WERI-Rb-1 (cell line): ENCODE measurements at regions not wholly inside any gene's neighbourhood (a gene's known extent, or its start where the extent isn't known, plus 50 kb on each side); places are given as distances from the start of the nearest gene placed in this dataset.

ENCODE experiments used
- DNase-seq: peaks from one replicate; pipeline ENCODE4 v3.0.0-alpha.2; 2020
- H3K27ac ChIP-seq: fragments of 250-450 bp; sonication (Bioruptor Pico); 2 replicates; pipeline ENCODE4 v1.5.1; 2020; ENCODE audit warnings: mild to moderate bottlenecking, moderate library complexity
- H3K27me3 ChIP-seq: fragments of 250-450 bp; sonication (Bioruptor Pico); 2 replicates; pipeline ENCODE4 v1.5.1; 2021; ENCODE audit warnings: mild to moderate bottlenecking, low read depth, moderate library complexity; ENCODE audit not compliant: insufficient read depth, severe bottlenecking
- H3K36me3 ChIP-seq: fragments of 250-450 bp; sonication (Bioruptor Pico); 2 replicates; pipeline ENCODE4 v1.5.1; 2020; ENCODE audit warnings: mild to moderate bottlenecking, moderate library complexity
- H3K4me3 ChIP-seq: 2 replicates; pipeline ENCODE4 v1.5.1; 2011; ENCODE audit warnings: low read depth, mild to moderate bottlenecking, control low read depth, low read length
- H3K9me3 ChIP-seq: fragments of 250-450 bp; sonication (Bioruptor Pico); 2 replicates; pipeline ENCODE4 v1.5.1; 2021; ENCODE audit warnings: mild to moderate bottlenecking, moderate library complexity; ENCODE audit not compliant: severe bottlenecking
- TF ChIP-seq, protein P1 (sequence below): IDR thresholded peaks from 2 replicates; pipeline ENCODE4 v1.5.1; 2011; ENCODE audit warnings: low read depth, mild to moderate bottlenecking, control low read depth, inconsistent platforms, low read length

GRCh38 chr3:64308931-64309330 lies 83.7 kb upstream of the PRICKLE2 start:
- Histone ChIP-seq H3K9me3 (no peaks in the 10 kb centered on the region), H3K36me3 (no peaks in the 10 kb centered on the region), H3K27ac (no peak overlapping the region), H3K4me3 (no peak overlapping the region), H3K27me3 (no peaks in the 10 kb centered on the region)
- TF ChIP-seq, protein P1, sequence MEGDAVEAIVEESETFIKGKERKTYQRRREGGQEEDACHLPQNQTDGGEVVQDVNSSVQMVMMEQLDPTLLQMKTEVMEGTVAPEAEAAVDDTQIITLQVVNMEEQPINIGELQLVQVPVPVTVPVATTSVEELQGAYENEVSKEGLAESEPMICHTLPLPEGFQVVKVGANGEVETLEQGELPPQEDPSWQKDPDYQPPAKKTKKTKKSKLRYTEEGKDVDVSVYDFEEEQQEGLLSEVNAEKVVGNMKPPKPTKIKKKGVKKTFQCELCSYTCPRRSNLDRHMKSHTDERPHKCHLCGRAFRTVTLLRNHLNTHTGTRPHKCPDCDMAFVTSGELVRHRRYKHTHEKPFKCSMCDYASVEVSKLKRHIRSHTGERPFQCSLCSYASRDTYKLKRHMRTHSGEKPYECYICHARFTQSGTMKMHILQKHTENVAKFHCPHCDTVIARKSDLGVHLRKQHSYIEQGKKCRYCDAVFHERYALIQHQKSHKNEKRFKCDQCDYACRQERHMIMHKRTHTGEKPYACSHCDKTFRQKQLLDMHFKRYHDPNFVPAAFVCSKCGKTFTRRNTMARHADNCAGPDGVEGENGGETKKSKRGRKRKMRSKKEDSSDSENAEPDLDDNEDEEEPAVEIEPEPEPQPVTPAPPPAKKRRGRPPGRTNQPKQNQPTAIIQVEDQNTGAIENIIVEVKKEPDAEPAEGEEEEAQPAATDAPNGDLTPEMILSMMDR = no peak
- DNase-seq = no peak

GRCh38 chr3:64306745-64307144 lies 81.5 kb upstream of the PRICKLE2 start:
- Histone ChIP-seq H3K36me3 (no peaks in the 10 kb centered on the region), H3K9me3 (no peaks in the 10 kb centered on the region), H3K27ac (no peak overlapping the region), H3K27me3 (no peaks in the 10 kb centered on the region), H3K4me3 (no peak overlapping the region)
- TF ChIP-seq, protein P1 = no peak
- no peak for DNase-seq

DNA sequence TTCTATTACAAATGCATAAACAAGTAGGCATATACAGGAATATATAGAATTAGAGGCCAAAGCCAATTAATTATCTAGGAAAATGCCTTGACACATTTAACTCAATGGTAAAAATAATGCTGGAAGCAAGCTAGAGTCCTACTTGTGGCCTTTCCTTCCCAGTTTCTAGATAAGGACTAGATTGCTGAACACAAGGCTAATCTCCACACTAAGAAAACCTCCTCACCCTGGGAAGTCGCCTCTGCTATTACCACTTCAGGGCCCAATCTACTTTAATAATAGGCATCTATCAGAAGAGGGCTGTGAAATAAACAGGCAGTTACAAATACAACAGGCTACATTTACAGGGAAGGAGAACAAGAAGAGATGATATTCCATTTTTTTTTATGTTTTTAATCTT lies 80.5 kb upstream of the PRICKLE2 start:
- no peak for DNase-seq
- TF ChIP-seq, protein P1 = no peak
- Histone ChIP-seq H3K27ac (no peak overlapping the region), H3K36me3 (no peaks in the 10 kb centered on the region), H3K27me3 (no peaks in the 10 kb centered on the region), H3K9me3 (no peaks in the 10 kb centered on the region), H3K4me3 (no peak overlapping the region)

GRCh38 chr3:64304828-64305410 lies 79.7 kb upstream of the PRICKLE2 start:
- DNase-seq = no peak
- TF ChIP-seq, protein P1 = no peak
- H3K27ac ChIP-seq = no peak overlapping the region
- H3K36me3 ChIP-seq = no peaks in the 10 kb centered on the region
- no peak overlapping the region for H3K4me3 ChIP-seq
- no peaks in the 10 kb centered on the region for H3K9me3 ChIP-seq
- H3K27me3 ChIP-seq = no peaks in the 10 kb centered on the region

- Histone ChIP-seq H3K4me3 (no peak overlapping the region), H3K9me3 (no peaks in the 10 kb centered on the region), H3K27me3 (no peaks in the 10 kb centered on the region), H3K36me3 (no peaks in the 10 kb centered on the region), H3K27ac (no peak overlapping the region)
- TF ChIP-seq, protein P1 = no peak
- no peak for DNase-seq
These were observed 78.6 kb upstream of the PRICKLE2 start for GRCh38 chr3:64303881-64304280.

GRCh38 chr3:64303401-64303800 lies 78.1 kb upstream of the PRICKLE2 start:
- Histone ChIP-seq H3K9me3 (no peaks in the 10 kb centered on the region), H3K27ac (no peak overlapping the region), H3K4me3 (no peak overlapping the region), H3K36me3 (no peaks in the 10 kb centered on the region), H3K27me3 (no peaks in the 10 kb centered on the region)
- DNase-seq = no peak
- TF ChIP-seq, protein P1 = no peak
